Daoy (cell line): ENCODE measurements at regions not wholly inside any gene's neighbourhood (a gene's known extent, or its start where the extent isn't known, plus 50 kb on each side); places are given as distances from the start of the nearest gene placed in this dataset.
"Not testable (repeated sequence)": the region's sequence is repeated elsewhere in the genome, so short reads cannot be mapped to it uniquely, and the experiment has no call there.

Experiments
- DNase-seq: peaks from one replicate; pipeline ENCODE4 v3.0.0-alpha.2; 2015; ENCODE audit warnings: low read depth

GRCh38 chr3:23706111-23706510, 99.6 kb upstream of the UBE2E1 start:
- no peak for DNase-seq

- no peak for DNase-seq
Observed at GRCh38 chr3:23709987-23710386, 95.8 kb upstream of the UBE2E1 start.

GRCh38 chr3:23710555-23710954, 95.2 kb upstream of the UBE2E1 start:
- DNase-seq = peak; percentile 25

GRCh38 chr3:23711916-23712494, 93.8 kb upstream of the UBE2E1 start:
- no peak for DNase-seq

- DNase-seq = peak; percentile 57
Observed at GRCh38 chr3:23712656-23713559, 92.8 kb upstream of the UBE2E1 start.

GRCh38 chr3:23713641-23714040, 92.1 kb upstream of the UBE2E1 start:
- peak; percentile 39 for DNase-seq

- no peak for DNase-seq
Observed at GRCh38 chr3:23720059-23720458, 85.7 kb upstream of the UBE2E1 start.

GRCh38 chr3:23720885-23721284, 84.9 kb upstream of the UBE2E1 start:
- DNase-seq = no peak

GRCh38 chr3:23723141-23723540, 82.6 kb upstream of the UBE2E1 start:
- no peak for DNase-seq

- DNase-seq = no peak
Observed at GRCh38 chr3:23723930-23724329, 81.8 kb upstream of the UBE2E1 start.

GRCh38 chr3:23726811-23727548, 78.8 kb upstream of the UBE2E1 start:
- no peak for DNase-seq

GRCh38 chr3:23728601-23729117, 77.1 kb upstream of the UBE2E1 start:
- DNase-seq = no peak

GRCh38 chr3:23729362-23729761, 76.4 kb upstream of the UBE2E1 start:
- DNase-seq = not testable (repeated sequence)

GRCh38 chr3:23734481-23734880, 71.3 kb upstream of the UBE2E1 start:
- no peak for DNase-seq

GRCh38 chr3:23735062-23735461, 70.7 kb upstream of the UBE2E1 start:
- no peak for DNase-seq

- no peak for DNase-seq
Observed at GRCh38 chr3:23735535-23736326, 70.0 kb upstream of the UBE2E1 start.

- DNase-seq = no peak
Observed at GRCh38 chr3:23738944-23739343, 66.8 kb upstream of the UBE2E1 start.

GRCh38 chr3:23739536-23739935, 66.2 kb upstream of the UBE2E1 start:
- DNase-seq = peak; percentile 42

- DNase-seq = peak; percentile 59
Observed at GRCh38 chr3:23740517-23740965, 65.2 kb upstream of the UBE2E1 start.

- DNase-seq = peak; percentile 75
Observed at GRCh38 chr3:23741036-23741706, 64.6 kb upstream of the UBE2E1 start.
